H9 (cell line): ENCODE measurements at regions not wholly inside any gene's neighbourhood (a gene's known extent, or its start where the extent isn't known, plus 50 kb on each side); places are given as distances from the start of the nearest gene placed in this dataset.

ENCODE experiments used
- DNase-seq: peaks from one replicate; pipeline ENCODE4 v3.0.0-alpha.2; 2017
- H2AFZ ChIP-seq: one replicate; pipeline ENCODE4 v1.6.1; 2013; ENCODE audit warnings: mild to moderate bottlenecking, low read length, control low read depth, moderate library complexity
- H2AK5ac ChIP-seq: 2 replicates; pipeline ENCODE4 v1.6.1; 2013; ENCODE audit warnings: low read length, control low read depth, mixed read lengths; ENCODE audit not compliant: insufficient read length
- H2BK120ac ChIP-seq: one replicate; pipeline ENCODE4 v1.6.1; 2013; ENCODE audit warnings: low read depth, mild to moderate bottlenecking, low read length, control low read depth, inconsistent platforms; ENCODE audit not compliant: poor library complexity, severe bottlenecking
- H2BK12ac ChIP-seq: 2 replicates; pipeline ENCODE4 v1.6.1; 2013; ENCODE audit warnings: low read length, control low read depth, mixed read lengths, low read depth; ENCODE audit not compliant: insufficient read length
- H2BK15ac ChIP-seq: 2 replicates; pipeline ENCODE4 v1.6.1; 2013; ENCODE audit warnings: low read depth, low read length, control low read depth
- H2BK20ac ChIP-seq: one replicate; pipeline ENCODE4 v1.6.1; 2013; ENCODE audit warnings: low read depth, mild to moderate bottlenecking, low read length, control low read depth, inconsistent platforms; ENCODE audit not compliant: poor library complexity, severe bottlenecking
- H2BK5ac ChIP-seq: 2 replicates; pipeline ENCODE4 v1.6.1; 2013; ENCODE audit warnings: low read length, control low read depth, mixed read lengths; ENCODE audit not compliant: insufficient read length
- H3K14ac ChIP-seq: 2 replicates; pipeline ENCODE4 v1.6.1; 2013; ENCODE audit warnings: low read length, control low read depth; ENCODE audit not compliant: insufficient read depth
- H3K18ac ChIP-seq: 2 replicates; pipeline ENCODE4 v1.6.1; 2013; ENCODE audit warnings: low read depth, mild to moderate bottlenecking, mixed read lengths, low read length, control low read depth; ENCODE audit not compliant: insufficient read length
- H3K23ac ChIP-seq: 2 replicates; pipeline ENCODE4 v1.6.1; 2013; ENCODE audit warnings: low read length, control low read depth, mixed read lengths, low read depth; ENCODE audit not compliant: insufficient read length
- H3K23me2 ChIP-seq: 2 replicates; pipeline ENCODE4 v1.6.1; 2013; ENCODE audit warnings: low read depth, mild to moderate bottlenecking, mixed read lengths, low read length, control low read depth; ENCODE audit not compliant: insufficient read length, poor library complexity, severe bottlenecking
- H3K27ac ChIP-seq: 2 replicates; pipeline ENCODE4 v1.5.1; 2013; ENCODE audit warnings: low read length, control low read depth, mixed read lengths, low read depth; ENCODE audit not compliant: insufficient read length
- H3K27me3 ChIP-seq: 2 replicates; pipeline ENCODE4 v1.6.1; 2013; ENCODE audit warnings: low read length, control low read depth, inconsistent platforms; ENCODE audit not compliant: insufficient read depth
- H3K4ac ChIP-seq: 2 replicates; pipeline ENCODE4 v1.6.1; 2013; ENCODE audit warnings: low read depth, mild to moderate bottlenecking, control low read depth, inconsistent platforms, low read length, moderate library complexity
- H3K4me1 ChIP-seq: 2 replicates; pipeline ENCODE4 v1.6.1; 2013; ENCODE audit warnings: low read length, control low read depth, inconsistent platforms; ENCODE audit not compliant: insufficient read depth
- H3K4me2 ChIP-seq: 2 replicates; pipeline ENCODE4 v1.6.1; 2013; ENCODE audit warnings: low read length, control low read depth, mixed read lengths; ENCODE audit not compliant: insufficient read length, insufficient read depth
- H3K56ac ChIP-seq: 2 replicates; pipeline ENCODE4 v1.6.1; 2013; ENCODE audit warnings: low read depth, mild to moderate bottlenecking, mixed read lengths, low read length, control low read depth; ENCODE audit not compliant: insufficient read length
- H3K79me1 ChIP-seq: 2 replicates; pipeline ENCODE4 v1.6.1; 2013; ENCODE audit warnings: low read depth, mild to moderate bottlenecking, moderate library complexity, low read length, control low read depth, inconsistent platforms; ENCODE audit not compliant: insufficient read depth, poor library complexity, severe bottlenecking
- H3K79me2 ChIP-seq: 2 replicates; pipeline ENCODE4 v1.6.1; 2013; ENCODE audit warnings: low read length, control low read depth, inconsistent platforms; ENCODE audit not compliant: insufficient read depth
- H3K9ac ChIP-seq: 2 replicates; pipeline ENCODE4 v1.6.1; 2013; ENCODE audit warnings: low read length, control low read depth, mixed read lengths; ENCODE audit not compliant: insufficient read length; ENCODE audit errors: extremely low read depth
- H3K9me3 ChIP-seq: one replicate; pipeline ENCODE4 v1.6.1; 2013; ENCODE audit warnings: low read depth, low read length, inconsistent platforms; ENCODE audit not compliant: control insufficient read depth
- H3T11ph ChIP-seq: one replicate; pipeline ENCODE4 v1.6.1; 2013; ENCODE audit warnings: mild to moderate bottlenecking, low read length, control low read depth, inconsistent platforms
- H4K20me1 ChIP-seq: one replicate; pipeline ENCODE4 v1.6.1; 2013; ENCODE audit not compliant: control insufficient read depth, insufficient read length, insufficient read depth
- H4K5ac ChIP-seq: 2 replicates; pipeline ENCODE4 v1.6.1; 2013; ENCODE audit warnings: low read depth, mild to moderate bottlenecking, mixed read lengths, low read length, control low read depth; ENCODE audit not compliant: insufficient read length
- H4K8ac ChIP-seq: replicated peaks from 2 replicates; pipeline ENCODE4 v1.6.1; 2013; ENCODE audit warnings: low read length, control low read depth, mixed read lengths, low read depth; ENCODE audit not compliant: insufficient read length
- H4K91ac ChIP-seq: 2 replicates; pipeline ENCODE4 v1.6.1; 2013; ENCODE audit warnings: low read depth, mild to moderate bottlenecking, moderate library complexity, mixed read lengths, low read length, control low read depth; ENCODE audit not compliant: insufficient read length
- H3K27ac Mint-ChIP-seq, 3 experiments: 2 replicates in 2 of 3; 3 replicates in 1 of 3; pipeline ENCODE4 v1.8.0; 2020 to 2021; ENCODE audit warnings: mixed read lengths in 3 of 3, mild to moderate bottlenecking in 1 of 3, moderate library complexity in 1 of 3
- H3K27me3 Mint-ChIP-seq: 2 replicates; pipeline ENCODE4 v1.8.0; 2021; ENCODE audit warnings: low read depth, mild to moderate bottlenecking, moderate library complexity, mixed read lengths
- H3K36me3 Mint-ChIP-seq, 3 experiments: 2 replicates in 2 of 3; 3 replicates in 1 of 3; pipeline ENCODE4 v1.8.0; 2020 to 2021; ENCODE audit warnings: low read depth in 3 of 3, mixed read lengths in 3 of 3; ENCODE audit not compliant: insufficient read depth in 1 of 3
- H3K4me1 Mint-ChIP-seq, 2 experiments: 2 replicates each; pipeline ENCODE4 v1.8.0; 2020; ENCODE audit warnings: mixed read lengths in 2 of 2
- H3K4me3 Mint-ChIP-seq, 2 experiments: 2 replicates in 1 of 2; 3 replicates in 1 of 2; pipeline ENCODE4 v1.8.0; 2020 to 2021; ENCODE audit warnings: mild to moderate bottlenecking in 2 of 2, mixed read lengths in 2 of 2, moderate library complexity in 1 of 2
- H3K9me3 Mint-ChIP-seq, 2 experiments: 2 replicates in 1 of 2; 3 replicates in 1 of 2; pipeline ENCODE4 v1.8.0; 2020; ENCODE audit warnings: mild to moderate bottlenecking in 2 of 2, mixed read lengths in 2 of 2, moderate library complexity in 1 of 2
- CTCF ChIP-seq: fragments of 200-600 bp; sonication (generic); conservative IDR thresholded peaks from 3 replicates; pipeline ENCODE4 v1.8.0; 2021; ENCODE audit warnings: antibody characterized with exemption, mild to moderate bottlenecking
- WGBS: extraction: QIAGEN DNeasy Blood & Tissue Kit; methylation state at CpG from one replicate; pipeline ENCODE4 v1.1.7; 2013; ENCODE audit warnings: missing lambda C conversion rate, low lambda C conversion rate, mixed read lengths; ENCODE audit not compliant: insufficient read length; ENCODE audit errors: extremely low coverage; 5-methylcytosine and 5-hydroxymethylcytosine counted together

DNA sequence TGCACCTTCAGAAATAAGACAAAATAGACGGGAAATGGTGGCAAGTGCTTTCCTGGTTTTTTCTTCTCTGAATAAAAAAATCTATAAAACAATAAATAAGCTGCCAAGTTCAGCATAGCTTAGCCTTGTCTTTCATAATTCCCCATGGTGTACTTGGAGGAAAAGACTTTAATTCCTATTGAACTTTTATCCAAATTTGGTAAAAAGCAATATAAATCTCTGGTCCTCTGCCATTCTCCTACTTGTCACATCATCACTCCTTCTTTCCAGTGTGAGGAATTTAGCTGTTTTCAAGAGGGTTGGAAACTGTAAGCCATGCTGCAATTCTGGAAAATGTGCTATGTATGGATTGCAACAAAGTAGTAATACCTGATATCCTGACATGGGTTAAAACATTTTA lies 551.8 kb upstream of the KIF2B start:
- H4K8ac ChIP-seq: no peak overlapping the region
- Mint-ChIP-seq H3K4me1 (peaks cover 4% of the 10 kb centered on the region in 2 experiments; a peak in 2 of 4 replicates), H3K27me3 (no peaks in the 10 kb centered on the region), H3K36me3 (no peaks in the 10 kb centered on the region), H3K9me3 (no peaks in the 10 kb centered on the region), H3K4me3 (no peak overlapping the region), H3K27ac (no peak overlapping the region)
- no peak overlapping the region for H3K23ac ChIP-seq
- H2AK5ac ChIP-seq: no peak overlapping the region
- no peak overlapping the region for H4K91ac ChIP-seq
- no peak overlapping the region for H3K4me2 ChIP-seq
- no peak overlapping the region for H3T11ph ChIP-seq
- no peak overlapping the region for H3K56ac ChIP-seq
- H3K79me2 ChIP-seq: no peaks in the 10 kb centered on the region
- H3K27me3 ChIP-seq: no peaks in the 10 kb centered on the region
- H3K14ac ChIP-seq: no peak overlapping the region
- no CpG with 5 or more reads among the region's 1 CpG for WGBS
- no peak overlapping the region for H2BK12ac ChIP-seq
- H3K79me1 ChIP-seq: no peaks in the 10 kb centered on the region
- no peak overlapping the region for H2BK20ac ChIP-seq
- H2BK15ac ChIP-seq: no peak overlapping the region
- no peak for TF ChIP-seq CTCF
- no peak overlapping the region for H4K5ac ChIP-seq
- H3K9ac ChIP-seq: no peak overlapping the region
- H3K4ac ChIP-seq: no peak overlapping the region
- H3K4me1 ChIP-seq: peaks cover 2% of the 10 kb centered on the region; the same call in 1 of the 2 replicates
- no peak overlapping the region for H2BK120ac ChIP-seq
- H3K9me3 ChIP-seq: no peaks in the 10 kb centered on the region
- H4K20me1 ChIP-seq: no peaks in the 10 kb centered on the region
- no peak for DNase-seq
- no peaks in the 10 kb centered on the region for H3K23me2 ChIP-seq
- H3K18ac ChIP-seq: no peak overlapping the region
- no peak overlapping the region for H2BK5ac ChIP-seq
- H2AFZ ChIP-seq: no peak overlapping the region
- H3K27ac ChIP-seq: no peak overlapping the region
